GM19324 (cell line): ENCODE measurements at regions not wholly inside any gene's neighbourhood (a gene's known extent, or its start where the extent isn't known, plus 50 kb on each side); places are given as distances from the start of the nearest gene placed in this dataset.

Experiments
- ATAC-seq: cut with Tn5 transposase; IDR thresholded peaks from one replicate; pipeline ENCODE4 v1.9.1; 2021; ENCODE audit warnings: mild to moderate bottlenecking, moderate library complexity; ENCODE audit not compliant: unreplicated experiment, low FRiP score

DNA sequence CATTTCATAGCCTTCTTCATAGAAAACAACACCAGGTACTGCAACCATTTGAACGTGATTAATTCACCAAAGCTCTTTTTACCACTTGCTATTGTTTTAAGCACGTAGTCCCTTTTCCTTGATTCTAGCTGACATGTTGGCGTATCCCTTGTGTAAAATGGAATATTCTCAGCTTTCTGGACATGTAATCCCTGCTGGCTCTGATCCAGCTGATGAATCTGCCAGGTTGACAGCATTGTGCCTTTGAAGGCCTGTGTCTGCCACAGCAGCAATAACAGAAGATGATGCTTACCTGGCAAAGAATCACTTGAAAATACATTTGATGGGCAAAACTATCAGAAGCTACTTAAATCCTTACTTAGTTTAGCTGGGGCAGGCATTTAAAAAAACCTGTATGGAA, 81.0 kb upstream of the CCDC150 start:
- no peak for ATAC-seq

DNA sequence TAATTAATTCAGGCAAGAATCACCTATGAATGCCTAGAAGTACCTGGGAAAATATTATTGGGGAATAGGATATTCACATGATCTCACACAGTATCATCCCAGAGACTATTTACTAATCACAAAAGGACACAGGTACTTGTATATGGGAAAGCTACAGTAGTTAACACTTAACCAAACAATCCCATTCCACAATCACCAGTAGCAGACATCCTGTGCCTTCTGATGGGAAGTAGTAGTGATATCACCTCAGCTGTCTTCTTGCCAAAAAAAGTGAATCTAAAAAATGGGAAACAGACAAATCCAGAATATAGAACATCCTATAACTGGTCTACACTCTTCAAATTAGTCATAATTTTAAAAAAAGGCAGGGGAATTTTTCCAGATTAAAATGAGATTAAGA, 75.6 kb upstream of the CCDC150 start:
- no peak for ATAC-seq

DNA sequence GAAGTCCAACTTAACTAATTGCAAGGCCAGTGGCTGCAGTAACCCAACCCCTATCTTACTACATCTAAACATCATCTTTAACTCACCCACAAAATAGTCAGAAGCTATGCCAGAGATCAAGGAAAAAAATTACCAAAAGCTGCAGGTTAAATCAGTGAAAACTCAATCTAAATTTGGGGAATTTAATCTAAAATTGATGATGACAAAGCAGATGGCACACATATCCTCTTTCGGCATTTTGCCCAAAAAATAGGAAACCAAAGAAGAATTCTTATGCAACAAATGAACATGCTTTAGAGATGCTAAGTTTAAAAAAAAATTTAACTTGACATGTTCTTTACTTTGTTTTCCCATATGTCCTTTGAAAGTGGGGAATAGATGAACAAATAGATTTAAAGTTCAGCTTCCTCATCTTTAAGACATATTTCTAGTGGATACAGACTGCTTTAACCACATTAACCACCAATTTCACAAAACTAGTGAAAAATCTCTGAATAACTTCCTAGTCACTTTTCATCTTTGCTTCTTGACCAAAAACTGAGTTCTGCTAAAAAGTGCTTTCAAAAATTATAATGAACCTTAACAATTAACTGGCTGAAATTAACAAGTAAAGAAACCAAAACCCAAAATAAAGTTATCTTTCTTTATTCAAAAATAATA, 74.3 kb upstream of the CCDC150 start:
- ATAC-seq, result no peak

DNA sequence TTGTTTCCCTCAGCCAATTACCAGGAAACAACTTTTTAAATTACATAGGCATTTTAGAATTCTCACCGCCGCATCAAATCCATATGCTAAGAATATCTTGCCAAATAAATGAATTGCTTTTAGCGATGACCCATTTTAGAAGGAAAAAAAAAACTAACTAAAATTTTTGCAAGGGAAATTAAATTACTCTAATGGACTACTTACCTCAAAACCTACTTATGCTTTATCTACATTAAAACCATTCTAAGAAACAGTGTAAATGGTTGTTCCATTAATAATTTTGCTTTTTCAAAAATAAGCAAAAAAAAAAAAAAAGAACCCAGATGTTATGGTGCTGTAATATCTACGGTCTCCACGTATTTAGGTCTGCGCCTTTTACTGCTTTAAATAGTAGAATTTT, 73.5 kb upstream of the CCDC150 start:
- ATAC-seq, result no peak

DNA sequence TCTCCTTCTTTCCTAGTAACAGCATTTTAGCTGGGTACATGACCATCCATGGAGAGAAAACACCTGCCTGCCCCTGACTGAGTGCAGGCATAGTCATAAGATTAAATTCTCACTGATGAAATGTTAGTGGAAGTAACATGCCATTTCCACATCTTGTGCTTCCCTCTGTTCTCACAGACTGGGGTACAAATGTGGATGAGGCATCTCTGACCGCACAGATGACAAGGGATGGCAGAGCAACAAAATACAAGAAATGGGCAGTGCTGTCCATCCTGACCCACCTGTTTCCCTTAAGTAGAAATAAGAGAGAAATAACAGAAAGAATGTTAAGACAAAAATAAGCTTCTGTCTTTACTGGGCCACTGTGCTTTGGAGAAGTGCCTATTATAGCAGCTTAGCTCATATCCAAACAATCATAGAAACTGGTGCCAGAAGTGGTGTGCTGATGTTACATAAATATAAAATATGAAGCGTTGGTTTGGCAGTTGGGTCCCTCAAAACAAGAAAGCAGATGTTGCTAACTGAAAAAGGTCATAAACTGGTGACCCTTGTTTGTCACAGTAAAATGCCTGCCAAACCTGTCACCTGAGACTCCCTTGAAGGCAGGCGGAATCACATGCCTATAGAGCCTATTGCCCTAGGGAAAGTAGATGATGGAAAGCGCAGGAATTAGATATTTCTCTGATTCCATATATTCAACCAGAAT, 72.4 kb upstream of the CCDC150 start:
- no peak for ATAC-seq

DNA sequence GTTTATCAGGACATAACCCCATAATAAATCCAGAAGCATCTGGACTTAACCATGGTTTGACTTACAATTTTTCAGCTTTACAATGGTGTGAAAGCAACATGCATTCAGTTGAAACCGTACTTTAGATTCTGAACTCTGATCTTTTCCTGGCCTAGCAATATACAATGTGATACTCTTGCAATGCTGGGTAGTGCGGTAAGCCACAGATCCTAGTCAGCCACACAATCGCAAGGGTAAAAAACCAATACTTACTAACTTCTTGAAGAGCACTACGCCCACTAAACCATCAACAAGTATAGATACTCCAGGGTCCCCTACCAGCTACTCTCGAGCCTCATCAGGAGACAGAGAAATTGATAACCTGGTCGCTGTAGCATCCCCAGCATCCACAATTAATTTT, 71.0 kb upstream of the CCDC150 start:
- no peak for ATAC-seq

DNA sequence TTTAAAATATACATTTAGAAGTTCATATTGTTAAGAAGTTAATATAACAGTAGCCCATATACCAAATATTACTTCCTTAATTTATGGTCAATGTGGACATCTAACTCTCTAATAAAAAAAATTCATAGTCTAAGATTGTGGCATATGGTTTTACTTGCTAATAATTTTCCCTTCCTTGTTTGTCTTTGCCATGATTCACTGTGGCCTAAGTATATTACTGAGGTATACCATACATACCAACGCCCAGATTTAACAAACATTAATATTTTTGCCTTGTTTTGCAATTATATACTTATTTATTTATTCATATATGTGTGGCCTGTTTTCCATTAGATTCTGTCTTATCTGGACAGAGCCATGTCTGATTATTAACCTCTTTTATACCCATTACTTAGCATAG, 54.6 kb upstream of the CCDC150 start:
- ATAC-seq, result no peak

DNA sequence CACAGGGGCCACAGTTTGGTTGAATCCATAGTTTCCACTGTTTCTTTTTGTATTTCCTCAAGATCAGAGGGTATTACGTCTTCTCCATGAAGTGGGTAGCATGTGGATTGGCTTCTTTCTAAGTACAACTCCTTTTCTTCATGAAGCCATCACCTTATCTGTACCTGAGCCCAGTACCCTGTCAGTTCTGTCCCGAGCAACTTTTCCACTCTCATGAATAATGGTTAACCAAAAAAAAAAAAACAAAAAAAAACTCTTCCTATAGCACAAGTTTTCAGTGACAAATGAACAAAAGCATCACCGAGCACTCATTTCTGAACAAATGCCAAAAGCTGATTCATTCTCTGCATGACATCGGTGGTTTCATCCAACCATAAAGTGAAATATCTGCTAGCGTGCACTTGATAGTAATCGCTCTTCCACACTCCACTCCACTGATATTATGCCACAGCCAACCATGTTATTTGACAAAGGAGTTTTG, 53.0 kb upstream of the CCDC150 start:
- ATAC-seq, result no peak

DNA sequence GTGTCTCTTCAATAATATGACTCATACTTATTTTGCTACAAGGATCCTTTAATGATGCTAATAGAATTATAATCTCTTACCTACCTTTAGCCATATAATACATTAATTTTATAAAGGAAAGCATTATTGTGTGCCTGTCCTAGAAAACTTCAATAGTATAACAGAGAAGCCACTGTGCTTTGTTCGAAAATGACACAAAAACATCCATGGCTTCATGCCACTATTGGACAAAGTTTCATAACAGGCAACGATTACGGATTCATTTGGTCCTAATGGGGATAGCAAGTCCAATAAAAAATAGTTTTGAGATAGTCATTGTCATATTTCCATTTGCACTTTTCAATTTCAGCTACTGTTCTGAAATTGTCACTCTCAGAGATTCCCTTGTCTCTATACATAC, 52.5 kb upstream of the CCDC150 start:
- ATAC-seq, result no peak

DNA sequence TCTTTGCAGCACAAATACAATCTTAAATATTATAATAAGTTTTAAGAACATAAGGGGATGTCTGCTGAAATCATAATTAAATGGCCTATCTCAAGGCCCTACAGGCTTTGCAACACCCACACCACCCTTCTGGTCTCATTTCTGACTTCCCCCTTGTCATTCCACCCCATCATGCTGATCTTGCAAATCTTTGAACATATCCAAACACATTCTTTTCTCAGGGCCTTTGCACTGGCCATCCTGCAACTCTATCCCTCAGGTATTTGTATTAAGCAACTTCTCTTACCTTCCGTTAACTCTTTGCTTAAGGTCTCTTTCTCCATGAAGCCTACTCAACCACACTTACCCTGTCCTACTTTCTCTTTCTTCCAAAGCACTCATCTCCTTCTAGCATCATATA, 51.8 kb upstream of the CCDC150 start:
- ATAC-seq, result no peak

DNA sequence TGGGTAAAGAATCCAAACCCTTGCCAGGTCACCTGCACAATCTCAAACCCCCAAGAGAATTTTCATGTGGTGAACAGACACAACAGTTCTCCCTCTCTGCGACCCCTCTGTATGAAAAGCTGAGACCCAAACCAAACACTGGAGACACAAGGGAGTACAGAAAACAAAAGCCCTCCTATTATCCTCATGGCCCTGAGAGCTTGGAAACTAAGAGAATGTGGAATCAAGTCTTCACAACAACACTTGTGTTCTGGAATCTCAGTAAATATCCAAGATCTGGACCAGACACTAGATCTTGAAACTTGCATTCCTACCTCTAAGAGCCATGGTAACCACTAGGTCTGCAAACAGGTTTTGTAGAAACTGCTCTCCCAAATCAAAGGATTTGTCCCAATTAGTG, 50.1 kb upstream of the CCDC150 start:
- no peak for ATAC-seq
